ENCODE measurements at regions not wholly inside any gene's neighbourhood (a gene's known extent, or its start where the extent isn't known, plus 50 kb on each side); places are given as distances from the start of the nearest gene placed in this dataset.
"Not testable (repeated sequence)": the region's sequence is repeated elsewhere in the genome, so short reads cannot be mapped to it uniquely, and the experiment has no call there.

GRCh38 chr7:42543953-42544352 lies 306.9 kb upstream of the GLI3 start:
- H3K4me3 ChIP-seq (ENCODE audit: low read depth in 2 of 2, low read length in 1 of 2) = no peak overlapping the region
- DNase-seq = no peak
- TF ChIP-seq SMC3 (IDR thresholded peaks at IDR 0.05; ENCODE audit: low read depth, low read length) (no peak), TAF1 (IDR thresholded peaks at IDR 0.05; ENCODE audit: borderline replicate concordance, low read depth, low read length) (no peak), ZBTB33 (IDR thresholded peaks at IDR 0.05; ENCODE audit: borderline replicate concordance, low read depth) (no peak), PBX3 (IDR thresholded peaks at IDR 0.05) (no peak), MXI1 (IDR thresholded peaks at IDR 0.05; ENCODE audit: low read depth, low read length) (no peak)
- no peak overlapping the region for H3K9ac ChIP-seq
- CTCF ChIA-PET = no interaction called here
- no peaks in the 10 kb centered on the region for H3K9me2 ChIP-seq
- H3K36me3 ChIP-seq (replicated peaks in 1 of 2; ENCODE audit: control insufficient read depth in 1 of 2, insufficient read depth in 2 of 2, low read length in 1 of 2) = no peaks in the 10 kb centered on the region
- POLR2A ChIA-PET = no interaction called here
- no peaks in the 10 kb centered on the region for H4K20me1 ChIP-seq (ENCODE audit: insufficient read depth)
- no peak overlapping the region for H3K27ac ChIP-seq (ENCODE audit: low read depth in 2 of 2, low read length in 1 of 2)
- no peak overlapping the region for H3K4me2 ChIP-seq
- H2AFZ ChIP-seq (ENCODE audit: low read depth) = no peak overlapping the region
- H3K79me2 ChIP-seq (ENCODE audit: insufficient read depth) = no peaks in the 10 kb centered on the region
- peaks cover 17% of the 10 kb centered on the region; the same call in 1 of the 2 replicates for H3K9me3 ChIP-seq
- no peaks in the 10 kb centered on the region for H3K4me1 ChIP-seq (ENCODE audit: control insufficient read depth in 1 of 2, insufficient read depth in 2 of 2, low read depth in 1 of 2, low read length in 1 of 2)
- no peaks in the 10 kb centered on the region for H3K27me3 ChIP-seq (ENCODE audit: insufficient read depth)
- WGBS (ENCODE audit: low lambda C conversion rate) = under 1% methylated on average over 4 of the region's 4 CpGs
- H3F3A ChIP-seq (replicated peaks; ENCODE audit: insufficient read depth) = no peaks in the 10 kb centered on the region

GRCh38 chr7:42542446-42542845 lies 305.4 kb upstream of the GLI3 start:
- H3K9me2 ChIP-seq; DNase-seq; H3K27ac ChIP-seq (ENCODE audit: low read depth in 2 of 2, low read length in 1 of 2); H3K27me3 ChIP-seq (ENCODE audit: insufficient read depth); H3K9ac ChIP-seq; H3K79me2 ChIP-seq (ENCODE audit: insufficient read depth); CTCF ChIA-PET; H3K4me3 ChIP-seq (ENCODE audit: low read depth in 2 of 2, low read length in 1 of 2); H3K4me1 ChIP-seq (ENCODE audit: control insufficient read depth in 1 of 2, insufficient read depth in 2 of 2, low read depth in 1 of 2, low read length in 1 of 2); H3K4me2 ChIP-seq; H3K36me3 ChIP-seq (replicated peaks in 1 of 2; ENCODE audit: control insufficient read depth in 1 of 2, insufficient read depth in 2 of 2, low read length in 1 of 2); H4K20me1 ChIP-seq (ENCODE audit: insufficient read depth); H2AFZ ChIP-seq (ENCODE audit: low read depth); H3F3A ChIP-seq (replicated peaks; ENCODE audit: insufficient read depth); POLR2A ChIA-PET: not testable (repeated sequence)
- WGBS (ENCODE audit: low lambda C conversion rate) = 4% methylated on average over 1 of the region's 1 CpG
- H3K9me3 ChIP-seq = peaks cover 17% of the 10 kb centered on the region; the same call in 1 of the 2 replicates

GRCh38 chr7:42534441-42534840 lies 297.4 kb upstream of the GLI3 start:
- no peak overlapping the region for H3K9ac ChIP-seq
- POLR2A ChIA-PET = no interaction called here
- no peak overlapping the region for H3K4me3 ChIP-seq (ENCODE audit: low read depth in 2 of 2, low read length in 1 of 2)
- H3K27ac ChIP-seq (ENCODE audit: low read depth in 2 of 2, low read length in 1 of 2) = no peak overlapping the region
- no peaks in the 10 kb centered on the region for H3K9me3 ChIP-seq
- no peaks in the 10 kb centered on the region for H3F3A ChIP-seq (replicated peaks; ENCODE audit: insufficient read depth)
- no peaks in the 10 kb centered on the region for H3K79me2 ChIP-seq (ENCODE audit: insufficient read depth)
- no peaks in the 10 kb centered on the region for H3K4me1 ChIP-seq (ENCODE audit: control insufficient read depth in 1 of 2, insufficient read depth in 2 of 2, low read depth in 1 of 2, low read length in 1 of 2)
- 0 out of 2 replicates have a peak, but pooled peaks cover 3% of the 10 kb centered on the region for H3K9me2 ChIP-seq
- WGBS (ENCODE audit: low lambda C conversion rate) = 0% methylated on average over 1 of the region's 1 CpG
- H4K20me1 ChIP-seq (ENCODE audit: insufficient read depth) = no peaks in the 10 kb centered on the region
- CTCF ChIA-PET = no interaction called here
- H3K4me2 ChIP-seq = no peak overlapping the region
- no peak for DNase-seq
- no peaks in the 10 kb centered on the region for H3K36me3 ChIP-seq (replicated peaks in 1 of 2; ENCODE audit: control insufficient read depth in 1 of 2, insufficient read depth in 2 of 2, low read length in 1 of 2)
- H2AFZ ChIP-seq (ENCODE audit: low read depth) = no peak overlapping the region
- no peaks in the 10 kb centered on the region for H3K27me3 ChIP-seq (ENCODE audit: insufficient read depth)
- TF ChIP-seq CTCF (IDR thresholded peaks at IDR 0.05) (no peak), RAD21 (IDR thresholded peaks at IDR 0.05; ENCODE audit: low read length) (no peak), MEF2A (IDR thresholded peaks at IDR 0.05; ENCODE audit: borderline replicate concordance, low read depth) (no peak), SIN3A (IDR thresholded peaks at IDR 0.05; ENCODE audit: borderline replicate concordance, low read depth, low read length) (no peak), RFX5 (IDR thresholded peaks at IDR 0.05; ENCODE audit: low read length) (no peak), GABPA (IDR thresholded peaks at IDR 0.05; ENCODE audit: low read depth) (no peak), PBX3 (IDR thresholded peaks at IDR 0.05) (no peak), REST (IDR thresholded peaks at IDR 0.05; ENCODE audit: low read depth, low read length) (no peak)

Measured in SK-N-SH (cell line).